Tibial nerve (tissue), 3 donors: ENCODE measurements at regions not wholly inside any gene's neighbourhood (a gene's known extent, or its start where the extent isn't known, plus 50 kb on each side); places are given as distances from the start of the nearest gene placed in this dataset.

ENCODE experiments used
- POLR2A ChIP-seq, 2 donors: fragments of 450-650 bp; IDR thresholded peaks; one replicate each; pipeline ENCODE4 v1.6.1; 2017; ENCODE audit warnings: antibody characterized with exemption in 2 of 2, mild to moderate bottlenecking in 2 of 2, moderate library complexity in 2 of 2
- TF ChIP-seq, protein P1 (sequence below), 5 experiments: fragments of 200-600 bp in 3 of 5; fragments of 450-650 bp in 2 of 5; sonication (generic) in 3 of 5; IDR thresholded peaks; one replicate each; pipeline ENCODE4 v1.5.1; 2016 to 2019; ENCODE audit warnings: antibody characterized with exemption in 5 of 5, mild to moderate bottlenecking in 3 of 5, moderate library complexity in 2 of 5

DNA sequence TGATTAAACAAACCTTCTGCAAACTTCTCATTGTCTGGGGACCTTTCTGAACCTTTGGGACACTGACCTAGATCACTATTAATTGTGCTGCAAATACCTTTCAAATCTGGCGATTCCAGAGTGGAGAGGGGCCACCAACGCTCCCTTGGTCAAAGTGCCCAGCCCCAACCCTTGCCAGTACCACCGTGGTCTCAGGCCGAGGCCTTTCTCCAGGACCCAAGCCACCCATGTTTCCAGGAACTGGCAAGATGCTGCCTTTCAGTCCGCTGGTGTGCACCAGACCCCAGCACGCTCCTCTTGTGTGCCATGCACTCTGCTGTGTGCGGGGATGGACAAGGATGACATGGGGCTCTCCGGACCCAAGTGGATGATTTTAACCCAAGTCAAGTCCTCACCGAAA is 91.1 kb upstream of the MGMT start:
- TF ChIP-seq, protein P1, sequence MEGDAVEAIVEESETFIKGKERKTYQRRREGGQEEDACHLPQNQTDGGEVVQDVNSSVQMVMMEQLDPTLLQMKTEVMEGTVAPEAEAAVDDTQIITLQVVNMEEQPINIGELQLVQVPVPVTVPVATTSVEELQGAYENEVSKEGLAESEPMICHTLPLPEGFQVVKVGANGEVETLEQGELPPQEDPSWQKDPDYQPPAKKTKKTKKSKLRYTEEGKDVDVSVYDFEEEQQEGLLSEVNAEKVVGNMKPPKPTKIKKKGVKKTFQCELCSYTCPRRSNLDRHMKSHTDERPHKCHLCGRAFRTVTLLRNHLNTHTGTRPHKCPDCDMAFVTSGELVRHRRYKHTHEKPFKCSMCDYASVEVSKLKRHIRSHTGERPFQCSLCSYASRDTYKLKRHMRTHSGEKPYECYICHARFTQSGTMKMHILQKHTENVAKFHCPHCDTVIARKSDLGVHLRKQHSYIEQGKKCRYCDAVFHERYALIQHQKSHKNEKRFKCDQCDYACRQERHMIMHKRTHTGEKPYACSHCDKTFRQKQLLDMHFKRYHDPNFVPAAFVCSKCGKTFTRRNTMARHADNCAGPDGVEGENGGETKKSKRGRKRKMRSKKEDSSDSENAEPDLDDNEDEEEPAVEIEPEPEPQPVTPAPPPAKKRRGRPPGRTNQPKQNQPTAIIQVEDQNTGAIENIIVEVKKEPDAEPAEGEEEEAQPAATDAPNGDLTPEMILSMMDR (IDR thresholded peaks at IDR 0.05): no peak
- TF ChIP-seq POLR2A (IDR thresholded peaks at IDR 0.05): no peak
